ENCODE measurements at regions not wholly inside any gene's neighbourhood (a gene's known extent, or its start where the extent isn't known, plus 50 kb on each side); places are given as distances from the start of the nearest gene placed in this dataset.

DNA sequence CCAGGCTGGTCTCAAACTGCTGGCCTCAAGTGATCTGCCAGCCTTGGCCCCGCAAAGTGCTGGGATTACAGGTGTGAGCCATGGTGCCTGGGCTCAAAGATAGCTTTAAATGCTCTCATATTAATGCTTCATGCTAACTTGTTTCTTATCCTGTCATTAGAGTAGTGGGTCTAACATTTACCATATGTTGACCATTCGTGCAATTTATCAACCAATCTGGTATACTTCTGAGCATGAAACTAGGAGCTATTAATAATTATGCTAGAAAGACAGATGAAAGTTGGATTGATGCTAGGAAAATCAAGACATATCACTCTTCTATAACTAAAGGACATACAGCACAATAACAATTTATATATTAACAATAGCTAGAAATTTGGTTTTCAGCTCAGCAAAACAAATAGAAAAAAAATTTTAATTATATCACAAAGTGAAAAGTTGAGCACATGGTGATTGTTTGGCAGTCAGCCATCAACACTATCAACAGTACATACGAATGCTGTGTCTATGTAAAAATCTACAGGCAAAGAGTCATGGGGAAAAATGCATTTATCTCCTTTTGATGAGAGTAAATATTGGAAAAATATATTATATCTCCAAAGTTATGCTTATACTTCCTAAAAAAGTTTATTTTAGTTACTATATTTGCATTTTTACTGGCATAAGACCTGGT is 112.1 kb upstream of the ABCB5 start:
- Mint-ChIP-seq H3K36me3 (ENCODE audit: low read depth) (0 out of 3 replicates have a peak, but pooled peaks cover 3% of the 10 kb centered on the region), H3K4me3 (no peak overlapping the region), H3K27ac (no peak overlapping the region), H3K9me3 (peaks cover 16% of the 10 kb centered on the region; the same call in 2 of the 3 replicates), H3K4me1 (0 out of 3 replicates have a peak, but pooled peaks cover 2% of the 10 kb centered on the region), H3K27me3 (ENCODE audit: insufficient read depth, low read depth, poor library complexity) (peaks cover 2% of the 10 kb centered on the region)
- H4K20me1 ChIP-seq (replicated peaks; ENCODE audit: insufficient read depth) = no peaks in the 10 kb centered on the region
- no peak overlapping the region for H2AFZ ChIP-seq
- no peak for ATAC-seq
- no peak for DNase-seq (ENCODE audit: low spot score)
- H3F3A ChIP-seq (replicated peaks; ENCODE audit: low read depth) = no peaks in the 10 kb centered on the region
- no peaks in the 10 kb centered on the region for H3K27me3 ChIP-seq (ENCODE audit: insufficient read depth)
- H3K4me3 ChIP-seq = no peak overlapping the region
- TF ChIP-seq, protein P1, sequence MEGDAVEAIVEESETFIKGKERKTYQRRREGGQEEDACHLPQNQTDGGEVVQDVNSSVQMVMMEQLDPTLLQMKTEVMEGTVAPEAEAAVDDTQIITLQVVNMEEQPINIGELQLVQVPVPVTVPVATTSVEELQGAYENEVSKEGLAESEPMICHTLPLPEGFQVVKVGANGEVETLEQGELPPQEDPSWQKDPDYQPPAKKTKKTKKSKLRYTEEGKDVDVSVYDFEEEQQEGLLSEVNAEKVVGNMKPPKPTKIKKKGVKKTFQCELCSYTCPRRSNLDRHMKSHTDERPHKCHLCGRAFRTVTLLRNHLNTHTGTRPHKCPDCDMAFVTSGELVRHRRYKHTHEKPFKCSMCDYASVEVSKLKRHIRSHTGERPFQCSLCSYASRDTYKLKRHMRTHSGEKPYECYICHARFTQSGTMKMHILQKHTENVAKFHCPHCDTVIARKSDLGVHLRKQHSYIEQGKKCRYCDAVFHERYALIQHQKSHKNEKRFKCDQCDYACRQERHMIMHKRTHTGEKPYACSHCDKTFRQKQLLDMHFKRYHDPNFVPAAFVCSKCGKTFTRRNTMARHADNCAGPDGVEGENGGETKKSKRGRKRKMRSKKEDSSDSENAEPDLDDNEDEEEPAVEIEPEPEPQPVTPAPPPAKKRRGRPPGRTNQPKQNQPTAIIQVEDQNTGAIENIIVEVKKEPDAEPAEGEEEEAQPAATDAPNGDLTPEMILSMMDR (conservative IDR thresholded peaks at IDR 0.05; ENCODE audit: low read depth in 2 of 2) = no peak
- TF ChIP-seq CREB1 (CRISPR knock-in tag; IDR thresholded peaks at IDR 0.05; ENCODE audit: low read depth) (no peak), EZH2phosphoT487 (IDR thresholded peaks at IDR 0.05; ENCODE audit: unreplicated experiment) (no peak), ZNF114 (CRISPR knock-in tag; IDR thresholded peaks at IDR 0.05) (no peak), ZNF331 (CRISPR knock-in tag; IDR thresholded peaks at IDR 0.05; ENCODE audit: low read depth) (no peak)
- TF ChIP-seq, protein P2, sequence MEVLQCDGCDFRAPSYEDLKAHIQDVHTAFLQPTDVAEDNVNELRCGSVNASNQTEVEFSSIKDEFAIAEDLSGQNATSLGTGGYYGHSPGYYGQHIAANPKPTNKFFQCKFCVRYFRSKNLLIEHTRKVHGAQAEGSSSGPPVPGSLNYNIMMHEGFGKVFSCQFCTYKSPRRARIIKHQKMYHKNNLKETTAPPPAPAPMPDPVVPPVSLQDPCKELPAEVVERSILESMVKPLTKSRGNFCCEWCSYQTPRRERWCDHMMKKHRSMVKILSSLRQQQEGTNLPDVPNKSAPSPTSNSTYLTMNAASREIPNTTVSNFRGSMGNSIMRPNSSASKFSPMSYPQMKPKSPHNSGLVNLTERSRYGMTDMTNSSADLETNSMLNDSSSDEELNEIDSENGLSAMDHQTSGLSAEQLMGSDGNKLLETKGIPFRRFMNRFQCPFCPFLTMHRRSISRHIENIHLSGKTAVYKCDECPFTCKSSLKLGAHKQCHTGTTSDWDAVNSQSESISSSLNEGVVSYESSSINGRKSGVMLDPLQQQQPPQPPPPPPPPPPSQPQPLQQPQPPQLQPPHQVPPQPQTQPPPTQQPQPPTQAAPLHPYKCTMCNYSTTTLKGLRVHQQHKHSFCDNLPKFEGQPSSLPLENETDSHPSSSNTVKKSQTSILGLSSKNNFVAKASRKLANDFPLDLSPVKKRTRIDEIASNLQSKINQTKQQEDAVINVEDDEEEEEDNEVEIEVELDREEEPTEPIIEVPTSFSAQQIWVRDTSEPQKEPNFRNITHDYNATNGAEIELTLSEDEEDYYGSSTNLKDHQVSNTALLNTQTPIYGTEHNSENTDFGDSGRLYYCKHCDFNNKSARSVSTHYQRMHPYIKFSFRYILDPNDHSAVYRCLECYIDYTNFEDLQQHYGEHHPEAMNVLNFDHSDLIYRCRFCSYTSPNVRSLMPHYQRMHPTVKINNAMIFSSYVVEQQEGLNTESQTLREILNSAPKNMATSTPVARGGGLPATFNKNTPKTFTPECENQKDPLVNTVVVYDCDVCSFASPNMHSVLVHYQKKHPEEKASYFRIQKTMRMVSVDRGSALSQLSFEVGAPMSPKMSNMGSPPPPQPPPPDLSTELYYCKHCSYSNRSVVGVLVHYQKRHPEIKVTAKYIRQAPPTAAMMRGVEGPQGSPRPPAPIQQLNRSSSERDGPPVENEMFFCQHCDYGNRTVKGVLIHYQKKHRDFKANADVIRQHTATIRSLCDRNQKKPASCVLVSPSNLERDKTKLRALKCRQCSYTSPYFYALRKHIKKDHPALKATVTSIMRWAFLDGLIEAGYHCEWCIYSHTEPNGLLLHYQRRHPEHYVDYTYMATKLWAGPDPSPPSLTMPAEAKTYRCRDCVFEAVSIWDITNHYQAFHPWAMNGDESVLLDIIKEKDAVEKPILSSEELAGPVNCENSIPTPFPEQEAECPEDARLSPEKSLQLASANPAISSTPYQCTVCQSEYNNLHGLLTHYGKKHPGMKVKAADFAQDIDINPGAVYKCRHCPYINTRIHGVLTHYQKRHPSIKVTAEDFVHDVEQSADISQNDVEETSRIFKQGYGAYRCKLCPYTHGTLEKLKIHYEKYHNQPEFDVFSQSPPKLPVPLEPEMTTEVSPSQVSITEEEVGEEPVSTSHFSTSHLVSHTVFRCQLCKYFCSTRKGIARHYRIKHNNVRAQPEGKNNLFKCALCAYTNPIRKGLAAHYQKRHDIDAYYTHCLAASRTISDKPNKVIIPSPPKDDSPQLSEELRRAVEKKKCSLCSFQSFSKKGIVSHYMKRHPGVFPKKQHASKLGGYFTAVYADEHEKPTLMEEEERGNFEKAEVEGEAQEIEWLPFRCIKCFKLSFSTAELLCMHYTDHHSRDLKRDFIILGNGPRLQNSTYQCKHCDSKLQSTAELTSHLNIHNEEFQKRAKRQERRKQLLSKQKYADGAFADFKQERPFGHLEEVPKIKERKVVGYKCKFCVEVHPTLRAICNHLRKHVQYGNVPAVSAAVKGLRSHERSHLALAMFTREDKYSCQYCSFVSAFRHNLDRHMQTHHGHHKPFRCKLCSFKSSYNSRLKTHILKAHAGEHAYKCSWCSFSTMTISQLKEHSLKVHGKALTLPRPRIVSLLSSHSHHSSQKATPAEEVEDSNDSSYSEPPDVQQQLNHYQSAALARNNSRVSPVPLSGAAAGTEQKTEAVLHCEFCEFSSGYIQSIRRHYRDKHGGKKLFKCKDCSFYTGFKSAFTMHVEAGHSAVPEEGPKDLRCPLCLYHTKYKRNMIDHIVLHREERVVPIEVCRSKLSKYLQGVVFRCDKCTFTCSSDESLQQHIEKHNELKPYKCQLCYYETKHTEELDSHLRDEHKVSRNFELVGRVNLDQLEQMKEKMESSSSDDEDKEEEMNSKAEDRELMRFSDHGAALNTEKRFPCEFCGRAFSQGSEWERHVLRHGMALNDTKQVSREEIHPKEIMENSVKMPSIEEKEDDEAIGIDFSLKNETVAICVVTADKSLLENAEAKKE (CRISPR knock-in tag; IDR thresholded peaks at IDR 0.05) = no peak
- TF ChIP-seq, protein P3, sequence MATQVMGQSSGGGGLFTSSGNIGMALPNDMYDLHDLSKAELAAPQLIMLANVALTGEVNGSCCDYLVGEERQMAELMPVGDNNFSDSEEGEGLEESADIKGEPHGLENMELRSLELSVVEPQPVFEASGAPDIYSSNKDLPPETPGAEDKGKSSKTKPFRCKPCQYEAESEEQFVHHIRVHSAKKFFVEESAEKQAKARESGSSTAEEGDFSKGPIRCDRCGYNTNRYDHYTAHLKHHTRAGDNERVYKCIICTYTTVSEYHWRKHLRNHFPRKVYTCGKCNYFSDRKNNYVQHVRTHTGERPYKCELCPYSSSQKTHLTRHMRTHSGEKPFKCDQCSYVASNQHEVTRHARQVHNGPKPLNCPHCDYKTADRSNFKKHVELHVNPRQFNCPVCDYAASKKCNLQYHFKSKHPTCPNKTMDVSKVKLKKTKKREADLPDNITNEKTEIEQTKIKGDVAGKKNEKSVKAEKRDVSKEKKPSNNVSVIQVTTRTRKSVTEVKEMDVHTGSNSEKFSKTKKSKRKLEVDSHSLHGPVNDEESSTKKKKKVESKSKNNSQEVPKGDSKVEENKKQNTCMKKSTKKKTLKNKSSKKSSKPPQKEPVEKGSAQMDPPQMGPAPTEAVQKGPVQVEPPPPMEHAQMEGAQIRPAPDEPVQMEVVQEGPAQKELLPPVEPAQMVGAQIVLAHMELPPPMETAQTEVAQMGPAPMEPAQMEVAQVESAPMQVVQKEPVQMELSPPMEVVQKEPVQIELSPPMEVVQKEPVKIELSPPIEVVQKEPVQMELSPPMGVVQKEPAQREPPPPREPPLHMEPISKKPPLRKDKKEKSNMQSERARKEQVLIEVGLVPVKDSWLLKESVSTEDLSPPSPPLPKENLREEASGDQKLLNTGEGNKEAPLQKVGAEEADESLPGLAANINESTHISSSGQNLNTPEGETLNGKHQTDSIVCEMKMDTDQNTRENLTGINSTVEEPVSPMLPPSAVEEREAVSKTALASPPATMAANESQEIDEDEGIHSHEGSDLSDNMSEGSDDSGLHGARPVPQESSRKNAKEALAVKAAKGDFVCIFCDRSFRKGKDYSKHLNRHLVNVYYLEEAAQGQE (IDR thresholded peaks at IDR 0.05; ENCODE audit: unreplicated experiment) = no peak
- no peaks in the 10 kb centered on the region for H3K4me1 ChIP-seq (ENCODE audit: insufficient read depth)
- peaks cover 4% of the 10 kb centered on the region; the same call in 1 of the 2 replicates for H3K9me2 ChIP-seq (ENCODE audit: insufficient read depth)
- H3K27ac ChIP-seq (ENCODE audit: low read depth) = no peak overlapping the region
- H3K79me2 ChIP-seq (replicated peaks; ENCODE audit: insufficient read depth) = no peaks in the 10 kb centered on the region
- H3K4me2 ChIP-seq = no peak overlapping the region
- no peaks in the 10 kb centered on the region for H3K36me3 ChIP-seq (ENCODE audit: insufficient read depth)
